HCT116 (cell line): ENCODE measurements at regions not wholly inside any gene's neighbourhood (a gene's known extent, or its start where the extent isn't known, plus 50 kb on each side); places are given as distances from the start of the nearest gene placed in this dataset.

Source experiments
- EGR1 ChIP-seq: IDR thresholded peaks from 2 replicates; pipeline ENCODE4 v1.6.1; 2012; ENCODE audit warnings: low read depth
- POLR2A ChIP-seq: IDR thresholded peaks from 2 replicates; pipeline ENCODE4 v1.7.0; 2011; ENCODE audit warnings: borderline replicate concordance; ENCODE audit not compliant: insufficient read depth, insufficient read length; ENCODE audit errors: extremely low read depth
- POLR2AphosphoS5 ChIP-seq: IDR thresholded peaks from 2 replicates; pipeline ENCODE4 v1.6.1; 2011; ENCODE audit warnings: mild to moderate bottlenecking, low read depth, low read length, moderate library complexity
- ZNF274 ChIP-seq: fragments of 200-500 bp; sonication (Bioruptor generic); IDR thresholded peaks from 2 replicates; pipeline ENCODE4 v1.6.1; 2014; ENCODE audit warnings: mild to moderate bottlenecking, low read depth, low read length, inconsistent platforms
- TF ChIP-seq, protein P1 (sequence below), 3 experiments: fragments of 200-600 bp in 1 of 3; sonication (generic) in 1 of 3; IDR thresholded peaks in 2 of 3; conservative IDR thresholded peaks in 1 of 3; 2 replicates each; pipeline ENCODE4 v1.5.1; 2012 to 2017; ENCODE audit warnings: low read depth in 2 of 3, low read length in 2 of 3, antibody characterized with exemption in 1 of 3, borderline replicate concordance in 1 of 3, control low read depth in 1 of 3, mild to moderate bottlenecking in 1 of 3, mixed read lengths in 1 of 3, mixed run types in 1 of 3, moderate library complexity in 1 of 3; ENCODE audit not compliant: insufficient read depth in 1 of 3
- TF ChIP-seq, protein P2 (sequence below): IDR thresholded peaks from 2 replicates; pipeline ENCODE4 v1.6.1; 2012; ENCODE audit warnings: low read depth

DNA sequence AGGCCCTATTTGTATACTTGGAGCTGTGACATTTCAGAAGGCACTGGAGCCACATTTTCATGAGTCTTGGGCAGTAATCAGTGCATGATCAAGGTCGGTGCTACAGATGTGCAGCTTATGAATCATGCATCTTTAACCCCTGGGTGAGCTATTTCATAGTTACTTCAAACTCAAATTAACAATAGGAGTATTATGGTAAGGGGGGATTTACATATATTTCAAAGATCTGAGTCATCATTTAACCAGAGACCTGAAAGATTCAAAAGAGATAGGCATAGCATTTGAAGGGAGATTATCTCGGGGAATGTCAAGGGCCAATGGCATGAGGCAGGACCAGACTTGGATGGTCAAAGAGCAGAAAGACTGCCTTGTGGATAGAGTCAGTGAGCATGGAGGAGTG lies 169.0 kb upstream of the GRIN3A start:
- no peak for TF ChIP-seq POLR2A
- TF ChIP-seq, protein P1, sequence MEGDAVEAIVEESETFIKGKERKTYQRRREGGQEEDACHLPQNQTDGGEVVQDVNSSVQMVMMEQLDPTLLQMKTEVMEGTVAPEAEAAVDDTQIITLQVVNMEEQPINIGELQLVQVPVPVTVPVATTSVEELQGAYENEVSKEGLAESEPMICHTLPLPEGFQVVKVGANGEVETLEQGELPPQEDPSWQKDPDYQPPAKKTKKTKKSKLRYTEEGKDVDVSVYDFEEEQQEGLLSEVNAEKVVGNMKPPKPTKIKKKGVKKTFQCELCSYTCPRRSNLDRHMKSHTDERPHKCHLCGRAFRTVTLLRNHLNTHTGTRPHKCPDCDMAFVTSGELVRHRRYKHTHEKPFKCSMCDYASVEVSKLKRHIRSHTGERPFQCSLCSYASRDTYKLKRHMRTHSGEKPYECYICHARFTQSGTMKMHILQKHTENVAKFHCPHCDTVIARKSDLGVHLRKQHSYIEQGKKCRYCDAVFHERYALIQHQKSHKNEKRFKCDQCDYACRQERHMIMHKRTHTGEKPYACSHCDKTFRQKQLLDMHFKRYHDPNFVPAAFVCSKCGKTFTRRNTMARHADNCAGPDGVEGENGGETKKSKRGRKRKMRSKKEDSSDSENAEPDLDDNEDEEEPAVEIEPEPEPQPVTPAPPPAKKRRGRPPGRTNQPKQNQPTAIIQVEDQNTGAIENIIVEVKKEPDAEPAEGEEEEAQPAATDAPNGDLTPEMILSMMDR (IDR thresholded peaks at IDR 0.05 in 2 of 3, conservative IDR thresholded peaks at IDR 0.05 in 1 of 3; ENCODE audit: borderline replicate concordance in 1 of 3, insufficient read depth in 1 of 3, low read depth in 2 of 3, low read length in 2 of 3): no peak
- TF ChIP-seq, protein P2, sequence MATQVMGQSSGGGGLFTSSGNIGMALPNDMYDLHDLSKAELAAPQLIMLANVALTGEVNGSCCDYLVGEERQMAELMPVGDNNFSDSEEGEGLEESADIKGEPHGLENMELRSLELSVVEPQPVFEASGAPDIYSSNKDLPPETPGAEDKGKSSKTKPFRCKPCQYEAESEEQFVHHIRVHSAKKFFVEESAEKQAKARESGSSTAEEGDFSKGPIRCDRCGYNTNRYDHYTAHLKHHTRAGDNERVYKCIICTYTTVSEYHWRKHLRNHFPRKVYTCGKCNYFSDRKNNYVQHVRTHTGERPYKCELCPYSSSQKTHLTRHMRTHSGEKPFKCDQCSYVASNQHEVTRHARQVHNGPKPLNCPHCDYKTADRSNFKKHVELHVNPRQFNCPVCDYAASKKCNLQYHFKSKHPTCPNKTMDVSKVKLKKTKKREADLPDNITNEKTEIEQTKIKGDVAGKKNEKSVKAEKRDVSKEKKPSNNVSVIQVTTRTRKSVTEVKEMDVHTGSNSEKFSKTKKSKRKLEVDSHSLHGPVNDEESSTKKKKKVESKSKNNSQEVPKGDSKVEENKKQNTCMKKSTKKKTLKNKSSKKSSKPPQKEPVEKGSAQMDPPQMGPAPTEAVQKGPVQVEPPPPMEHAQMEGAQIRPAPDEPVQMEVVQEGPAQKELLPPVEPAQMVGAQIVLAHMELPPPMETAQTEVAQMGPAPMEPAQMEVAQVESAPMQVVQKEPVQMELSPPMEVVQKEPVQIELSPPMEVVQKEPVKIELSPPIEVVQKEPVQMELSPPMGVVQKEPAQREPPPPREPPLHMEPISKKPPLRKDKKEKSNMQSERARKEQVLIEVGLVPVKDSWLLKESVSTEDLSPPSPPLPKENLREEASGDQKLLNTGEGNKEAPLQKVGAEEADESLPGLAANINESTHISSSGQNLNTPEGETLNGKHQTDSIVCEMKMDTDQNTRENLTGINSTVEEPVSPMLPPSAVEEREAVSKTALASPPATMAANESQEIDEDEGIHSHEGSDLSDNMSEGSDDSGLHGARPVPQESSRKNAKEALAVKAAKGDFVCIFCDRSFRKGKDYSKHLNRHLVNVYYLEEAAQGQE: no peak
- no peak for TF ChIP-seq POLR2AphosphoS5
- TF ChIP-seq EGR1: no peak
- TF ChIP-seq ZNF274: no peak
